Activated naive CD4-positive, alpha-beta T cell treated with anti-CD3 and anti-CD28 coated beads, Interleukin-2, amount 50 U/mL, for 72 hours (primary cell): ENCODE measurements at regions not wholly inside any gene's neighbourhood (a gene's known extent, or its start where the extent isn't known, plus 50 kb on each side); places are given as distances from the start of the nearest gene placed in this dataset.

Source experiments
- ATAC-seq, 2 donors: fragments of 150-1000 bp; cut with Tn5 transposase; 2 replicates each; pipeline ENCODE4 v1.10.0; 2021; ENCODE audit warnings: mild to moderate bottlenecking in 2 of 2, moderate library complexity in 2 of 2
- DNase-seq, 2 donors: peaks; one replicate each; pipeline ENCODE4 v3.0.0; 2021 to 2022; ENCODE audit warnings: low spot score in 2 of 2
- H3K27ac Mint-ChIP-seq, 2 donors: one replicate each; pipeline ENCODE4 v1.8.0; 2022; ENCODE audit warnings: mild to moderate bottlenecking in 2 of 2, mixed read lengths in 2 of 2
- H3K36me3 Mint-ChIP-seq, 2 donors: one replicate each; pipeline ENCODE4 v1.8.0; 2022; ENCODE audit warnings: mixed read lengths in 2 of 2
- H3K9me3 Mint-ChIP-seq, 2 donors: one replicate each; pipeline ENCODE4 v1.8.0; 2022; ENCODE audit warnings: mixed read lengths in 2 of 2

DNA sequence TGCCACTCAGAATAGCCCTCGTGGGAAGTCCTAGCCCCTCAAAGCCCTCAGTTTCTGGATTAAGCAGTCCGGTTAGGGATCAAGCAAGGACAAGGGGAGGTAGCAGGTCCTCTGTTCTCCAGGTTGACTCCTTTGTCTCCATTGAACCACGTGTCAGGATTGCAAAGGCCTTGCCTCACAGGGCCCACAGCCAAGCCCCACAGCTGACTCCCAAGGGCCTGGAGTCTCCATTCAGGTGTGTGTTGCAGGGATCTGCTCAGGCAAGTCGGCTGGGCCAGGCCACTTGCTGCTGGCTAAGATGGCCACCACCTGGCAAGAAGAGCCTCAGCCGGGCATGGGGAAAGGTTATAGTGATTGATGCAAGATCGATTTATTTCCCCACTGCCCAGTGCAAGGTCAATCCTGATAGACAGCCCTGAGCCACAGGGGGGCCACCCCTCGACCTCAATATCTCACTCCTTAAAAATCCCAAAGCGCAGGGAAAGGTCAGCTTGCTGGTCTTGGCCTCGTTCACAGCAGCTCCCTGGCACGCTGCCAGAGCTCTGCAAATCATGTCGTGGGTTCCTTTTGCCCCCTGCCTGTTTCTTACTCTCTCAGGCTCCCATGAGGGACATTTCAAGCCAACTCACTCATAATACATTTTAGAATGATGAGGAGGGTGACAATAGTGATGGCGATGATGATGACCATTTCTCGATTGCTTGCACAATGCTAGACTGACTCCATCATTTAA is 75.9 kb downstream of the EDN3 start:
- no peak for ATAC-seq
- no peaks in the 10 kb centered on the region for H3K36me3 Mint-ChIP-seq

GRCh38 chr20:59376998-59377397 is 76.6 kb downstream of the EDN3 start:
- no peak overlapping the region for H3K27ac Mint-ChIP-seq
- no peaks in the 10 kb centered on the region for H3K9me3 Mint-ChIP-seq
- DNase-seq (no peak), ATAC-seq (no peak)
- H3K36me3 Mint-ChIP-seq: no peaks in the 10 kb centered on the region

More for the DNA sequence above, 75.9 kb downstream of the EDN3 start:
- H3K9me3 Mint-ChIP-seq: no peaks in the 10 kb centered on the region
- no peak overlapping the region for H3K27ac Mint-ChIP-seq
- no peak for DNase-seq

DNA sequence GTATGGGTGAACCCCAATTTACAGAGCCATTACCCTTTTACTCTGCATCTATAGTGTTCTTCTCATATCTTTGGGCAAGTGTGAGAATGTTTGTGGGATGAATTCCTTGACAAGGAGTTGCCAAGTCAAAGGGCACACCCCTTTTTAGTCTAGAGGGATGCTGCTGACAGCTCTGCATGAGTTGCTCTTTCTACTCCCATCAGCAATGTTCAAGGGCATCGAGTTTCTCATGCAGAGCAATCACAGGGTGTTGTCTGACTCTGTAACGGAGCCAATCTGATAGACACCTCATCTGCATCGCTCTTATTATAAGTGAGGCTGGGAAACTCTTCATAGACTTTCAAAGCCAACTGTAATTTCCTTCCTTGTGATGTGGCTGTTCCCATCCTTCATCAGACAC is 77.4 kb downstream of the EDN3 start:
- no peak for ATAC-seq
- Mint-ChIP-seq H3K27ac (no peak overlapping the region), H3K36me3 (no peaks in the 10 kb centered on the region), H3K9me3 (no peaks in the 10 kb centered on the region)
- no peak for DNase-seq

- Mint-ChIP-seq H3K9me3 (no peaks in the 10 kb centered on the region), H3K36me3 (no peaks in the 10 kb centered on the region), H3K27ac (no peak overlapping the region)
- no peak for ATAC-seq
- no peak for DNase-seq
Measured at GRCh38 chr20:59378396-59378795, 78.0 kb downstream of the EDN3 start.

- DNase-seq (no peak), ATAC-seq (no peak)
- Mint-ChIP-seq H3K36me3 (no peaks in the 10 kb centered on the region), H3K9me3 (no peaks in the 10 kb centered on the region), H3K27ac (no peak overlapping the region)
Measured at GRCh38 chr20:59378966-59379365, 78.6 kb downstream of the EDN3 start.

- Mint-ChIP-seq H3K9me3 (no peaks in the 10 kb centered on the region), H3K27ac (no peak overlapping the region), H3K36me3 (no peaks in the 10 kb centered on the region)
- ATAC-seq (no peak), DNase-seq (no peak)
Measured at GRCh38 chr20:59381689-59382088, 81.3 kb downstream of the EDN3 start.

DNA sequence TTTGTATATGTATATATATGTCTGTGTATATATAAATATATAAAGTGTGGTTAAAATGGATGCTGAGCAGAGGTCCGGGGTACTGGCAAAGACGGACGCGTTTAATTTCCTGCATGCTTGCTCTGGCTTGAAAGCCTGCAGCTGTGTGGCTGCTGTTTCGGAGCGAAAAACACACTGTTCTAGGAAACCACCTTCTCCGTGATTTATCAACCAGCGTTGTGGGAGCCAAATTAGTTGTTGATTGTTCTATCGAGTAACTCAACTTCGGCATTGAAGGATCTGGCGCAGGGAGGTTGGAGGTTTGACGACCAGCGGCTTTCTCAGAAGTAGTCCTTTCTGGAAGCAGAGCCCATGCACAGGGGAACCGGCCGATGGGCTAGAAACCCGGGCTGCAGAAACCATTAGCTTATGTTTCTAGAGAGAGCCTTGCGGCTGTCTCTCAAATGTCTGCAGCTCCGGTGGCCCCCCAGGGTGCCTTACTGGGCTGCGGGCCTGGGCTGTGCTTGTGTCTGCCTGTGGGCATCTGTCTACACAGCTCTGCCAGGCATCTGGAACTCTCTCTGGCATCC is 81.8 kb downstream of the EDN3 start:
- no peaks in the 10 kb centered on the region for H3K9me3 Mint-ChIP-seq
- DNase-seq (no peak), ATAC-seq (no peak)
- no peak overlapping the region for H3K27ac Mint-ChIP-seq
- no peaks in the 10 kb centered on the region for H3K36me3 Mint-ChIP-seq

- Mint-ChIP-seq H3K27ac (peak overlapping the region in 1 of 2 donors; percentile 91), H3K9me3 (no peaks in the 10 kb centered on the region), H3K36me3 (no peaks in the 10 kb centered on the region)
- ATAC-seq: no peak
- no peak for DNase-seq
Measured at GRCh38 chr20:59382907-59383306, 82.5 kb downstream of the EDN3 start.

GRCh38 chr20:59385038-59385437 is 84.6 kb downstream of the EDN3 start:
- no peaks in the 10 kb centered on the region for H3K36me3 Mint-ChIP-seq
- peak overlapping the region in 1 of 2 donors; percentile 53 for H3K27ac Mint-ChIP-seq
- H3K9me3 Mint-ChIP-seq: no peaks in the 10 kb centered on the region
- DNase-seq: no peak
- ATAC-seq: peak; percentile 9 to 20

- peak overlapping the region in 1 of 2 donors; percentile 53 for H3K27ac Mint-ChIP-seq
- peak; percentile 14 to 52 for ATAC-seq
- no peak for DNase-seq
- H3K9me3 Mint-ChIP-seq: no peaks in the 10 kb centered on the region
- no peaks in the 10 kb centered on the region for H3K36me3 Mint-ChIP-seq
Measured at GRCh38 chr20:59385480-59385879, 85.1 kb downstream of the EDN3 start.

- H3K27ac Mint-ChIP-seq: no peak overlapping the region
- DNase-seq: no peak
- no peak for ATAC-seq
- H3K36me3 Mint-ChIP-seq: no peaks in the 10 kb centered on the region
- H3K9me3 Mint-ChIP-seq: no peaks in the 10 kb centered on the region
Measured at GRCh38 chr20:59386809-59387208, 86.4 kb downstream of the EDN3 start.

DNA sequence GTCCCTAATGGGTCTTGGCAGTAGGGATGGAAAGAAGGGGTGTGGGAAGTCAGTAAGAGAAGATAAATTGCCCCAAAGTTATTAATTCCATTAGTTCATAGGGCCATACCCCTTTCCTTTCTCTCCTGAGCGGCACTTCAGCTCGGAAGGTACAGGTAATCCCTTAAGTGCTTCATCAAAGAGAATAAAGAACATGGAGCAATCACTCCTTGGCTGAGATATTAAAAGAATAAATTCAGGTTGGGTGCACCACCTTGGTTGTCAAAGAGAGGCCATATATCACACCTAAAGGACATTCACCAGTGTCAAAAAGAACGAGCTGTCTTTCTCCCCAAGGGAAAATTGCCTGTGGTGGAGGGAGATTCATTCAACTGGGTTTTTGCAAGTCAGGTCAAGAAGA is 87.5 kb downstream of the EDN3 start:
- no peak overlapping the region for H3K27ac Mint-ChIP-seq
- ATAC-seq (no peak), DNase-seq (no peak)
- H3K36me3 Mint-ChIP-seq: no peaks in the 10 kb centered on the region
- no peaks in the 10 kb centered on the region for H3K9me3 Mint-ChIP-seq

GRCh38 chr20:59388402-59388801 is 88.0 kb downstream of the EDN3 start:
- Mint-ChIP-seq H3K9me3 (peaks cover 0 to 4% of the 10 kb centered on the region in 2 donors), H3K27ac (no peak overlapping the region), H3K36me3 (no peaks in the 10 kb centered on the region)
- DNase-seq (no peak), ATAC-seq (no peak)

- Mint-ChIP-seq H3K36me3 (no peaks in the 10 kb centered on the region), H3K27ac (no peak overlapping the region), H3K9me3 (peaks cover 0 to 4% of the 10 kb centered on the region in 2 donors)
- ATAC-seq: no peak
- DNase-seq: no peak
Measured at GRCh38 chr20:59390437-59390836, 90.0 kb downstream of the EDN3 start.

GRCh38 chr20:59391975-59392374 is 91.6 kb downstream of the EDN3 start:
- Mint-ChIP-seq H3K36me3 (no peaks in the 10 kb centered on the region), H3K27ac (no peak overlapping the region), H3K9me3 (peaks cover 0 to 4% of the 10 kb centered on the region in 2 donors)
- no peak for DNase-seq
- peak in 1 of 2 donors; percentile 36 for ATAC-seq

DNA sequence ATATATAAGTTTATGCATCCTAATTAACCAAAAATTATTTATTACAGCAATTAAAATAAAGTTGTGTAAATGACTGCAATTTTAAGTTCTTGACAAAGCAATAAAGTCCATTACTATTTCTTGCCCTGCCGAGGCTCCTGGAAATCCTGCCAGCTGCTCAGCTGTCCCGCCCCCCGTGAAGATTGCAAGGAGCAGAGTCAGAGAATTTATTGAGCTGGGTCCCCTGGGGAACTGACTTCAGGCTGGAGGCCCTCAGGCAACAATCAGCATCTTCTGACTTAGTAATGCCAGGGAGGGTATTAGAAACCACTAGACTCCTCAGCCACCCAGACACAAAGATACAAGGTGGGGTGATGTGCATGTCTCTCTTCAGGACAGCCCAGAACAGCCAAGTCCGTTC is 92.3 kb downstream of the EDN3 start:
- no peak for DNase-seq
- no peaks in the 10 kb centered on the region for H3K36me3 Mint-ChIP-seq
- no peak overlapping the region for H3K27ac Mint-ChIP-seq
- H3K9me3 Mint-ChIP-seq: peaks cover 0 to 4% of the 10 kb centered on the region in 2 donors
- ATAC-seq: no peak

DNA sequence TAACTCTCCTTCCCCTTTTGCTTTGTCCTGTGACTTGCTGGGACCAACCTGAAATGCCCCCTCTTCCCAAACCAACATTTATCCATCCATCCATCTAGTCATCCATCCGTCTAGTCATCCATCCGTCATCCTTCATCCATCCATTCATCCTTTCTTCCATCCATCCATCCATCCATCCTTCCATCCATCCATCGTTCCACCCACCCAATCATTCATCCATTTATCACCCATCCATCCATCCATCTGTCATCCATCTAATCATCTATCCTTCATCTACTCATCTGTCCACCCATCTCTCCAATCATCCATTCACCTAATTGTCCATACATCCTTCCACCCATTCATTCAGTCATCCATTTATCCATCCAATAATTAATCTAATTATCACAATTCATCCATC is 92.7 kb downstream of the EDN3 start:
- DNase-seq (no peak), ATAC-seq (no peak)
- H3K36me3 Mint-ChIP-seq: no peaks in the 10 kb centered on the region
- no peak overlapping the region for H3K27ac Mint-ChIP-seq
- peaks cover 0 to 4% of the 10 kb centered on the region in 2 donors for H3K9me3 Mint-ChIP-seq

DNA sequence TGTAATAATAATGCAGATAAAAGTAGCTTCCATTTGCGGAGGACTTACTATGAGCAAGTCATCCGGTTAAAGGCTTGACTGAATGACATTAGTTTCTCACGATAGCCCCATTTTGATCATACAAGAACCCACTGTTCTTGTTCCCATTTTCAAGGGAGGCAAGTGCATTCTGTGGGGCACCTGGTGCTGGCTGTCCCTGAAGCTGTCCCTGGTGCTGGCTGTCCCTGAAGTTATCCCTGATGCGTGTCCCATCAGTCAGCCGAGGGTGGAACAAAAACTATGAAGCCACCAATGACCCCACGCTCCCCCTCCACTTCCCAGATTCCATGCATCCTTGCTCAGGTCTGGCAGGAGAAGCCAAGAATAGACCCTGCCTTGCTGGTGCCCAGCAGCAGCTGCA is 95.3 kb downstream of the EDN3 start:
- ATAC-seq (no peak), DNase-seq (no peak)
- Mint-ChIP-seq H3K27ac (no peak overlapping the region), H3K9me3 (peaks cover 0 to 4% of the 10 kb centered on the region in 2 donors), H3K36me3 (no peaks in the 10 kb centered on the region)
